SK-N-SH (cell line): ENCODE measurements at regions not wholly inside any gene's neighbourhood (a gene's known extent, or its start where the extent isn't known, plus 50 kb on each side); places are given as distances from the start of the nearest gene placed in this dataset.

Source experiments
- CTCF ChIA-PET: fragments of 300-600, 350-600 bp; formaldehyde crosslinking; extraction: SDS; loops from one replicate; lab custom pipeline; 2021; lab: Yijun Ruan, JAX
- POLR2A ChIA-PET: fragments of 350-600 bp; sonication (Branson Sonifier 250); formaldehyde crosslinking; extraction: SDS; loops from one replicate; lab custom pipeline; 2020; ENCODE audit warnings: antibody characterized with exemption, inconsistent platforms; lab: Yijun Ruan, JAX
- DNase-seq: peaks from one replicate; pipeline ENCODE4 v3.0.0; 2012
- H2AFZ ChIP-seq: fragments of 200-600 bp; sonication (generic); 2 replicates; pipeline ENCODE4 v1.8.1; 2016; ENCODE audit warnings: antibody characterized with exemption, mild to moderate bottlenecking, low read depth
- H3F3A ChIP-seq: fragments of 200-600 bp; sonication (generic); replicated peaks from 2 replicates; pipeline ENCODE3; 2016; ENCODE audit warnings: antibody characterized with exemption, mild to moderate bottlenecking; ENCODE audit not compliant: insufficient read depth
- H3K27ac ChIP-seq, 2 experiments: fragments of 200-500 bp in 1 of 2; fragments of 200-600 bp in 1 of 2; sonication (Bioruptor generic) in 1 of 2; sonication (generic), shearing (Covaris generic) in 1 of 2; 2 replicates each; pipeline versions ENCODE4 v1.5.1 to v1.6.1; 2014 to 2016; ENCODE audit warnings: low read depth in 2 of 2, inconsistent platforms in 1 of 2, low read length in 1 of 2, mild to moderate bottlenecking in 1 of 2, mixed read lengths in 1 of 2
- H3K27me3 ChIP-seq: fragments of 200-600 bp; sonication (generic), shearing (Covaris generic); 2 replicates; pipeline ENCODE4 v1.6.1; 2016; ENCODE audit warnings: mixed run types; ENCODE audit not compliant: insufficient read depth
- H3K36me3 ChIP-seq, 2 experiments: fragments of 200-500 bp in 1 of 2; fragments of 200-600 bp in 1 of 2; sonication (Bioruptor generic) in 1 of 2; sonication (generic) in 1 of 2; replicated peaks in 1 of 2; 2 replicates each; pipeline versions ENCODE3 to v1.5.1; 2014 to 2016; ENCODE audit warnings: low read length in 1 of 2, mild to moderate bottlenecking in 1 of 2; ENCODE audit not compliant: insufficient read depth in 2 of 2, control insufficient read depth in 1 of 2
- H3K4me1 ChIP-seq, 2 experiments: fragments of 200-500 bp in 1 of 2; fragments of 200-600 bp in 1 of 2; sonication (Bioruptor generic) in 1 of 2; sonication (generic), shearing (Covaris generic) in 1 of 2; 2 replicates each; pipeline versions ENCODE4 v1.5.1 to v1.6.1; 2014 to 2016; ENCODE audit warnings: low read depth in 1 of 2, low read length in 1 of 2, mixed run types in 1 of 2; ENCODE audit not compliant: insufficient read depth in 2 of 2, control insufficient read depth in 1 of 2
- H3K4me2 ChIP-seq: fragments of 200-600 bp; sonication (generic), shearing (Covaris generic); 2 replicates; pipeline ENCODE4 v1.6.1; 2017; ENCODE audit warnings: mixed run types
- H3K4me3 ChIP-seq, 2 experiments: fragments of 200-500 bp in 1 of 2; fragments of 200-600 bp in 1 of 2; sonication (Bioruptor generic) in 1 of 2; sonication (generic), shearing (Covaris generic) in 1 of 2; 2 replicates each; pipeline versions ENCODE4 v1.5.1 to v1.8.1; 2014 to 2016; ENCODE audit warnings: low read depth in 2 of 2, inconsistent platforms in 1 of 2, low read length in 1 of 2, mild to moderate bottlenecking in 1 of 2, mixed read lengths in 1 of 2, moderate library complexity in 1 of 2
- H3K79me2 ChIP-seq: fragments of 200-600 bp; sonication (generic); 2 replicates; pipeline ENCODE4 v1.8.1; 2017; ENCODE audit warnings: mild to moderate bottlenecking; ENCODE audit not compliant: insufficient read depth
- H3K9ac ChIP-seq: fragments of 200-600 bp; sonication (generic); 2 replicates; pipeline ENCODE4 v1.6.1; 2017; ENCODE audit warnings: mixed run types
- H3K9me2 ChIP-seq: fragments of 200-600 bp; sonication (generic); 2 replicates; pipeline ENCODE4 v1.6.1; 2017; ENCODE audit warnings: mixed run types
- H3K9me3 ChIP-seq: fragments of 200-600 bp; sonication (generic); 2 replicates; pipeline ENCODE4 v1.6.1; 2017; ENCODE audit warnings: mixed run types, mild to moderate bottlenecking, moderate library complexity
- H4K20me1 ChIP-seq: fragments of 200-600 bp; sonication (generic); 2 replicates; pipeline ENCODE4 v1.6.1; 2017; ENCODE audit warnings: mild to moderate bottlenecking, mixed run types; ENCODE audit not compliant: insufficient read depth
- CHD2 ChIP-seq: fragments of 150-350 bp; IDR thresholded peaks from 2 replicates; pipeline ENCODE4 v1.6.1; 2018; ENCODE audit warnings: low read length; ENCODE audit not compliant: partially characterized antibody
- CTCF ChIP-seq: fragments of 200-600 bp; sonication (generic); IDR thresholded peaks from 2 replicates; pipeline ENCODE4 v1.6.1; 2017; ENCODE audit warnings: antibody characterized with exemption, mild to moderate bottlenecking, moderate library complexity
- EZH2phosphoT487 ChIP-seq: fragments of 200-600 bp; sonication (generic); IDR thresholded peaks from 2 replicates; pipeline ENCODE4 v1.6.1; 2017; ENCODE audit warnings: low read depth, mixed run types, mild to moderate bottlenecking, antibody characterized with exemption, moderate library complexity, borderline replicate concordance
- FOXJ3 ChIP-seq: sonication (generic); formaldehyde crosslinking; IDR thresholded peaks from 2 replicates; pipeline ENCODE4 v1.5.1; 2020; ENCODE audit warnings: mild to moderate bottlenecking, missing genetic modification reagents
- FOXM1 ChIP-seq: IDR thresholded peaks from 2 replicates; pipeline ENCODE4 v1.4.0; 2012; ENCODE audit warnings: low read depth, mild to moderate bottlenecking
- GABPA ChIP-seq: IDR thresholded peaks from 2 replicates; pipeline ENCODE4 v1.4.0; 2012; ENCODE audit warnings: low read depth, mild to moderate bottlenecking
- GATA2 ChIP-seq: sonication (generic); formaldehyde crosslinking; IDR thresholded peaks from 2 replicates; pipeline ENCODE4 v1.5.0; 2020; ENCODE audit warnings: mild to moderate bottlenecking, missing genetic modification reagents
- IRF3 ChIP-seq: fragments of 150-350 bp; IDR thresholded peaks from 2 replicates; pipeline ENCODE4 v1.6.1; 2016; ENCODE audit warnings: mild to moderate bottlenecking, low read depth, low read length
- JUND ChIP-seq: IDR thresholded peaks from 2 replicates; pipeline ENCODE4 v1.4.0; 2012
- MAX ChIP-seq: IDR thresholded peaks from 2 replicates; pipeline ENCODE4 v1.4.0; 2012; ENCODE audit warnings: low read depth
- PBX3 ChIP-seq: IDR thresholded peaks from 2 replicates; pipeline ENCODE4; 2012
- RAD21 ChIP-seq: IDR thresholded peaks from 2 replicates; pipeline ENCODE4 v1.6.1; 2012; ENCODE audit warnings: mild to moderate bottlenecking, low read length
- RFX5 ChIP-seq: IDR thresholded peaks from 2 replicates; pipeline ENCODE4 v1.6.1; 2012; ENCODE audit warnings: mild to moderate bottlenecking, improper control_type of control experiment, low read length
- SIN3A ChIP-seq: IDR thresholded peaks from 2 replicates; pipeline ENCODE4 v1.6.1; 2012; ENCODE audit warnings: low read depth, mild to moderate bottlenecking, low read length, moderate library complexity, borderline replicate concordance
- SMC3 ChIP-seq: IDR thresholded peaks from 2 replicates; pipeline ENCODE4 v1.6.1; 2012; ENCODE audit warnings: low read depth, low read length, improper control_type of control experiment
- TCF12 ChIP-seq: IDR thresholded peaks from 2 replicates; pipeline ENCODE4 v1.4.0; 2012
- USF2 ChIP-seq: fragments of 150-350 bp; IDR thresholded peaks from 2 replicates; pipeline ENCODE4 v1.6.1; 2017; ENCODE audit warnings: antibody characterized with exemption, low read length, low read depth, borderline replicate concordance
- YY1 ChIP-seq: IDR thresholded peaks from 2 replicates; pipeline ENCODE4 v1.4.0; 2012; ENCODE audit warnings: low read depth, mild to moderate bottlenecking
- WGBS: methylation state at CpG from one replicate; pipeline ENCODE4 v1.1.6; 2017; ENCODE audit warnings: low lambda C conversion rate; 5-methylcytosine and 5-hydroxymethylcytosine counted together
- TF ChIP-seq, protein P1 (sequence below): IDR thresholded peaks from 2 replicates; pipeline ENCODE4 v1.4.0; 2012; ENCODE audit warnings: low read depth, borderline replicate concordance

DNA sequence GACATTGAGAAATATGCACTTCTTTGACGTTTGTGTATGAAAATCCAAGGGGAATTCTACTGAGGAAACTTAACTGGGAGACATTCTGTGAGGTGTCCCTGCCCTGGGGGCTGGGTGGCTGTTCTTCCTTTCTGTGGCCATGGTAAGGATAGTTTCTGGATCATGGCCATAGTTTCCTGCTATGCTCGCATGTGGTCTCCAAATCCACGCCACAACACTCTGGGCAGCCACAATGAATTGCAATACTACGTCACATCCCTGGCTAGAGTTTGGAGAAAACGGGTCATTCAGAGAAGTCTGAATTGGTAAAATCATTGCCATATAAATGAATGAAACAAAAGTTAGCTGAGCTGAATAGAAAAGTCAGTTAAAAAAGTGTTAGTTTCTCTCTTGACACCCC lies 230.6 kb downstream of the UTRN start:
- H2AFZ ChIP-seq, result no peak overlapping the region
- no peak overlapping the region for H3K4me3 ChIP-seq
- no peak overlapping the region for H3K27ac ChIP-seq
- H3K9me3 ChIP-seq, result no peaks in the 10 kb centered on the region
- H3F3A ChIP-seq, result no peaks in the 10 kb centered on the region
- no peak overlapping the region for H3K4me2 ChIP-seq
- ChIA-PET POLR2A (no interaction called here), CTCF (no interaction called here)
- no peaks in the 10 kb centered on the region for H3K9me2 ChIP-seq
- DNase-seq, result no peak
- WGBS, result 42% methylated on average over 5 of the region's 5 CpGs
- H3K36me3 ChIP-seq, result peaks cover 4 to 5% of the 10 kb centered on the region in 2 experiments
- no peaks in the 10 kb centered on the region for H3K79me2 ChIP-seq
- no peaks in the 10 kb centered on the region for H3K27me3 ChIP-seq
- TF ChIP-seq FOXJ3 (CRISPR knock-in tag) (no peak), MAX (no peak), TCF12 (no peak), GATA2 (CRISPR knock-in tag) (no peak), FOXM1 (no peak), RAD21 (no peak), SMC3 (no peak), CTCF (no peak), USF2 (no peak), EZH2phosphoT487 (no peak), CHD2 (no peak), JUND (no peak), IRF3 (no peak)
- no peak overlapping the region for H3K9ac ChIP-seq
- H4K20me1 ChIP-seq, result no peaks in the 10 kb centered on the region
- no peaks in the 10 kb centered on the region for H3K4me1 ChIP-seq

- no peak overlapping the region for H3K4me2 ChIP-seq
- ChIA-PET CTCF (no interaction called here), POLR2A (no interaction called here)
- H3K4me1 ChIP-seq, result no peaks in the 10 kb centered on the region
- H2AFZ ChIP-seq, result no peak overlapping the region
- DNase-seq, result no peak
- H3K4me3 ChIP-seq, result no peak overlapping the region
- no peaks in the 10 kb centered on the region for H3K9me3 ChIP-seq
- 23% methylated on average over 4 of the region's 4 CpGs for WGBS
- no peaks in the 10 kb centered on the region for H3K79me2 ChIP-seq
- no peaks in the 10 kb centered on the region for H4K20me1 ChIP-seq
- H3K36me3 ChIP-seq, result peaks cover 4 to 11% of the 10 kb centered on the region in 2 experiments
- no peaks in the 10 kb centered on the region for H3K9me2 ChIP-seq
- no peaks in the 10 kb centered on the region for H3K27me3 ChIP-seq
- H3K27ac ChIP-seq, result no peak overlapping the region
- H3K9ac ChIP-seq, result no peak overlapping the region
- H3F3A ChIP-seq, result no peaks in the 10 kb centered on the region
- TF ChIP-seq RFX5 (no peak), TCF12 (no peak), GABPA (no peak), PBX3 (no peak), CTCF (no peak), EZH2phosphoT487 (no peak), SMC3 (no peak), MAX (no peak), YY1 (no peak), SIN3A (no peak)
- TF ChIP-seq, protein P1, sequence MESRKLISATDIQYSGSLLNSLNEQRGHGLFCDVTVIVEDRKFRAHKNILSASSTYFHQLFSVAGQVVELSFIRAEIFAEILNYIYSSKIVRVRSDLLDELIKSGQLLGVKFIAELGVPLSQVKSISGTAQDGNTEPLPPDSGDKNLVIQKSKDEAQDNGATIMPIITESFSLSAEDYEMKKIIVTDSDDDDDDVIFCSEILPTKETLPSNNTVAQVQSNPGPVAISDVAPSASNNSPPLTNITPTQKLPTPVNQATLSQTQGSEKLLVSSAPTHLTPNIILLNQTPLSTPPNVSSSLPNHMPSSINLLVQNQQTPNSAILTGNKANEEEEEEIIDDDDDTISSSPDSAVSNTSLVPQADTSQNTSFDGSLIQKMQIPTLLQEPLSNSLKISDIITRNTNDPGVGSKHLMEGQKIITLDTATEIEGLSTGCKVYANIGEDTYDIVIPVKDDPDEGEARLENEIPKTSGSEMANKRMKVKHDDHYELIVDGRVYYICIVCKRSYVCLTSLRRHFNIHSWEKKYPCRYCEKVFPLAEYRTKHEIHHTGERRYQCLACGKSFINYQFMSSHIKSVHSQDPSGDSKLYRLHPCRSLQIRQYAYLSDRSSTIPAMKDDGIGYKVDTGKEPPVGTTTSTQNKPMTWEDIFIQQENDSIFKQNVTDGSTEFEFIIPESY, result no peak
Observed at GRCh38 chr6:144519426-144519825, 234.3 kb downstream of the UTRN start.
